OCI-LY7 (cell line): ENCODE measurements at regions not wholly inside any gene's neighbourhood (a gene's known extent, or its start where the extent isn't known, plus 50 kb on each side); places are given as distances from the start of the nearest gene placed in this dataset.

Experiments used
- EZH2phosphoT487 ChIP-seq: fragments of 200-600 bp; sonication (generic); IDR thresholded peaks from 2 replicates; pipeline ENCODE4 v1.6.1; 2018; ENCODE audit warnings: low read depth, borderline replicate concordance, mild to moderate bottlenecking, mixed run types, antibody characterized with exemption, low read length, moderate library complexity, mixed read lengths
- TF ChIP-seq, protein P1 (sequence below): fragments of 200-600 bp; sonication (generic); conservative IDR thresholded peaks from 2 replicates; pipeline ENCODE4 v1.5.1; 2014; ENCODE audit warnings: mild to moderate bottlenecking, antibody characterized with exemption, low read length, moderate library complexity, mixed read lengths

- TF ChIP-seq, protein P1, sequence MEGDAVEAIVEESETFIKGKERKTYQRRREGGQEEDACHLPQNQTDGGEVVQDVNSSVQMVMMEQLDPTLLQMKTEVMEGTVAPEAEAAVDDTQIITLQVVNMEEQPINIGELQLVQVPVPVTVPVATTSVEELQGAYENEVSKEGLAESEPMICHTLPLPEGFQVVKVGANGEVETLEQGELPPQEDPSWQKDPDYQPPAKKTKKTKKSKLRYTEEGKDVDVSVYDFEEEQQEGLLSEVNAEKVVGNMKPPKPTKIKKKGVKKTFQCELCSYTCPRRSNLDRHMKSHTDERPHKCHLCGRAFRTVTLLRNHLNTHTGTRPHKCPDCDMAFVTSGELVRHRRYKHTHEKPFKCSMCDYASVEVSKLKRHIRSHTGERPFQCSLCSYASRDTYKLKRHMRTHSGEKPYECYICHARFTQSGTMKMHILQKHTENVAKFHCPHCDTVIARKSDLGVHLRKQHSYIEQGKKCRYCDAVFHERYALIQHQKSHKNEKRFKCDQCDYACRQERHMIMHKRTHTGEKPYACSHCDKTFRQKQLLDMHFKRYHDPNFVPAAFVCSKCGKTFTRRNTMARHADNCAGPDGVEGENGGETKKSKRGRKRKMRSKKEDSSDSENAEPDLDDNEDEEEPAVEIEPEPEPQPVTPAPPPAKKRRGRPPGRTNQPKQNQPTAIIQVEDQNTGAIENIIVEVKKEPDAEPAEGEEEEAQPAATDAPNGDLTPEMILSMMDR = no peak
- TF ChIP-seq EZH2phosphoT487 = no peak
Observed at GRCh38 chr4:24656906-24657305, 72.6 kb upstream of the DHX15 start.
